ENCODE measurements at regions not wholly inside any gene's neighbourhood (a gene's known extent, or its start where the extent isn't known, plus 50 kb on each side); places are given as distances from the start of the nearest gene placed in this dataset.
"Not testable (repeated sequence)": the region's sequence is repeated elsewhere in the genome, so short reads cannot be mapped to it uniquely, and the experiment has no call there.

GRCh38 chr1:214095896-214096295 lies 108.1 kb downstream of the PROX1 start:
- TF ChIP-seq EZH2 (IDR thresholded peaks at IDR 0.05; ENCODE audit: low read depth); CTCF (conservative IDR thresholded peaks at IDR 0.05): not testable (repeated sequence)
